Neutrophil (primary cell): ENCODE measurements at regions not wholly inside any gene's neighbourhood (a gene's known extent, or its start where the extent isn't known, plus 50 kb on each side); places are given as distances from the start of the nearest gene placed in this dataset.

ENCODE experiments used
- H3K27ac ChIP-seq: fragments of 200-600 bp; sonication (generic); 2 replicates; pipeline ENCODE4 v1.5.1; 2016; ENCODE audit warnings: mild to moderate bottlenecking, moderate library complexity
- H3K27me3 ChIP-seq: fragments of 200-600 bp; sonication (generic); 2 replicates; pipeline ENCODE4 v1.6.0; 2016; ENCODE audit warnings: mild to moderate bottlenecking
- H3K36me3 ChIP-seq: fragments of 200-600 bp; sonication (generic); 2 replicates; pipeline ENCODE4 v1.5.1; 2017
- H3K4me1 ChIP-seq, 2 experiments: fragments of 200-600 bp in 1 of 2; sonication (generic) in 1 of 2; 1 replicate in 1 of 2; 2 replicates in 1 of 2; pipeline versions ENCODE4 v1.5.1 to v1.6.1; 2013 to 2016; ENCODE audit warnings: low read depth in 1 of 2, low read length in 1 of 2, mild to moderate bottlenecking in 1 of 2, moderate library complexity in 1 of 2; ENCODE audit not compliant: control insufficient read depth in 1 of 2, insufficient read depth in 1 of 2
- H3K4me3 ChIP-seq, 2 experiments: fragments of 200-600 bp in 1 of 2; sonication (generic) in 1 of 2; 1 replicate in 1 of 2; 2 replicates in 1 of 2; pipeline ENCODE4 v1.5.1; 2013 to 2016; ENCODE audit warnings: low read depth in 1 of 2, low read length in 1 of 2, mild to moderate bottlenecking in 1 of 2, moderate library complexity in 1 of 2
- H3K9me3 ChIP-seq: fragments of 200-600 bp; sonication (generic); 2 replicates; pipeline ENCODE4 v1.5.1; 2016
- TF ChIP-seq, protein P1 (sequence below): fragments of 200-600 bp; sonication (generic); IDR thresholded peaks from 2 replicates; pipeline ENCODE4 v1.5.1; 2016; ENCODE audit warnings: antibody characterized with exemption

DNA sequence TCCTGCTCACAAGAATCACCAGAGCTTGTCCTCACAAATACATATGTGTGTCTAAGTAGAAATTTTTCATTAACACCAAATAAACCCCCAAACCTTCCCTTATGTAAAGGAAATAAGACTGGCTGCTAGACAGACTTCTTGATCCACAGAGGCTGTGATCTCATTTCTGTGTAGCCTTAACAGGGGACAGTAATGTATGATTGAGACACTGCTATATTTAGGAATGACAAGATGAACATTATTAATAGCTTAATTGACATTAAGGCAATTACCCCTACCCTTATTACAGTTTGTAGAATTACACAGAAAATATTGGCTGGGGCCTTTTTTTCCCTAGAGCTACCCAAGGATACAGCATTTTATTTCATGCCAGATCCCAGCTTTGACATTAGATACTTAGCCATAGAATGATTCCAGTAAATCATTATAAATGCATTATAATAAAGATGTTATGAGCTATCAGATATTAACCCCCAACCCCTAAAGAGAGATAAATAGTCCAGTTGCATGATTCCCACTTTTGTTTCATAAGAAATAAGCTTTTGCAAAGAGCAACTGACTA, 392.1 kb upstream of the HNRNPA3 start:
- Histone ChIP-seq H3K27me3 (peaks cover 5% of the 10 kb centered on the region), H3K9me3 (no peaks in the 10 kb centered on the region), H3K27ac (no peak overlapping the region), H3K4me3 (no peak overlapping the region), H3K4me1 (no peaks in the 10 kb centered on the region), H3K36me3 (no peaks in the 10 kb centered on the region)
- TF ChIP-seq, protein P1, sequence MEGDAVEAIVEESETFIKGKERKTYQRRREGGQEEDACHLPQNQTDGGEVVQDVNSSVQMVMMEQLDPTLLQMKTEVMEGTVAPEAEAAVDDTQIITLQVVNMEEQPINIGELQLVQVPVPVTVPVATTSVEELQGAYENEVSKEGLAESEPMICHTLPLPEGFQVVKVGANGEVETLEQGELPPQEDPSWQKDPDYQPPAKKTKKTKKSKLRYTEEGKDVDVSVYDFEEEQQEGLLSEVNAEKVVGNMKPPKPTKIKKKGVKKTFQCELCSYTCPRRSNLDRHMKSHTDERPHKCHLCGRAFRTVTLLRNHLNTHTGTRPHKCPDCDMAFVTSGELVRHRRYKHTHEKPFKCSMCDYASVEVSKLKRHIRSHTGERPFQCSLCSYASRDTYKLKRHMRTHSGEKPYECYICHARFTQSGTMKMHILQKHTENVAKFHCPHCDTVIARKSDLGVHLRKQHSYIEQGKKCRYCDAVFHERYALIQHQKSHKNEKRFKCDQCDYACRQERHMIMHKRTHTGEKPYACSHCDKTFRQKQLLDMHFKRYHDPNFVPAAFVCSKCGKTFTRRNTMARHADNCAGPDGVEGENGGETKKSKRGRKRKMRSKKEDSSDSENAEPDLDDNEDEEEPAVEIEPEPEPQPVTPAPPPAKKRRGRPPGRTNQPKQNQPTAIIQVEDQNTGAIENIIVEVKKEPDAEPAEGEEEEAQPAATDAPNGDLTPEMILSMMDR: no peak

DNA sequence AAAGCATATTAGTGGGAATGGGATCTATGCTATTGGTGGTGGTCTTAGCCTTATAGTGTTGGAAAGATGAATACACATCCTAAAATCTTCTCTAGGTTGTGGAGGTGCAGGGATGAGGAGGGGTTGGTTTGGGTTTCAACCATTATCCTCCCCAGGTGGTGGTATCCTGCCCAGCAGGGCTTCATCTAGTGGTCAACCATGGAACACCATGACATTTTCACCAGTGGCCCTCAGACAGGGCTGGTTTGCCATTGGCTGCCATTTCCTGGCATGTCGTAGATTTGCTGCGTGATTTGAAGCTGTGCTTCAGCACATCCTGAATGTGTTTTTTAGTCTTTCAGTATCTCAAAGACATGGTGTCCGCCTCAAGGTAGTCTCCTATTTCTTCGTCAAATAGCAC, 391.2 kb upstream of the HNRNPA3 start:
- no peaks in the 10 kb centered on the region for H3K9me3 ChIP-seq
- no peaks in the 10 kb centered on the region for H3K36me3 ChIP-seq
- H3K27ac ChIP-seq: no peak overlapping the region
- H3K4me3 ChIP-seq: no peak overlapping the region
- H3K27me3 ChIP-seq: peaks cover 5% of the 10 kb centered on the region
- TF ChIP-seq, protein P1: no peak
- no peaks in the 10 kb centered on the region for H3K4me1 ChIP-seq

- Histone ChIP-seq H3K36me3 (no peaks in the 10 kb centered on the region), H3K27ac (no peak overlapping the region), H3K9me3 (no peaks in the 10 kb centered on the region), H3K27me3 (peaks cover 5% of the 10 kb centered on the region), H3K4me3 (no peak overlapping the region), H3K4me1 (no peaks in the 10 kb centered on the region)
- TF ChIP-seq, protein P1: no peak
Observed at GRCh38 chr2:176822060-176822459, 390.5 kb upstream of the HNRNPA3 start.

DNA sequence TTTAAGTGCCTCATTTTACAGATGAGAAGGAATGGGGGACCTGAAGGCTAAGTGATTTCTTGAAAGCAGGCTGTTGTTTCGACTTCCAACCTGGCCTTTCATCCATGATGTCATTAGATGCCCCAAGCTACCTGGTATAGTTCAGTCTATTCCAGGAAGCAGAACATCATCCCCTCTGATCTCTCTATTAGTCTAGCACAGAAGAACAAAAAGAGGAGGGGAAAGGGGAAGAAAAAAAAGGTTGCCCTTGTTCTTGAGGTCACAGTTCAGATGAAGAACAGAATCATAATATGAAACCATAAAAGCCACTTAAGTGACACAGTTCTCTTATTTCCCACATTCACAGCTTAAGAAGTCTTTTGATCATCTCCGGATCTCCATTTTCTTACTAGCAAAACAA, 386.2 kb upstream of the HNRNPA3 start:
- peaks cover 5% of the 10 kb centered on the region for H3K27me3 ChIP-seq
- no peak overlapping the region for H3K4me3 ChIP-seq
- no peaks in the 10 kb centered on the region for H3K9me3 ChIP-seq
- H3K4me1 ChIP-seq: no peaks in the 10 kb centered on the region
- H3K27ac ChIP-seq: no peak overlapping the region
- TF ChIP-seq, protein P1: no peak
- H3K36me3 ChIP-seq: no peaks in the 10 kb centered on the region

DNA sequence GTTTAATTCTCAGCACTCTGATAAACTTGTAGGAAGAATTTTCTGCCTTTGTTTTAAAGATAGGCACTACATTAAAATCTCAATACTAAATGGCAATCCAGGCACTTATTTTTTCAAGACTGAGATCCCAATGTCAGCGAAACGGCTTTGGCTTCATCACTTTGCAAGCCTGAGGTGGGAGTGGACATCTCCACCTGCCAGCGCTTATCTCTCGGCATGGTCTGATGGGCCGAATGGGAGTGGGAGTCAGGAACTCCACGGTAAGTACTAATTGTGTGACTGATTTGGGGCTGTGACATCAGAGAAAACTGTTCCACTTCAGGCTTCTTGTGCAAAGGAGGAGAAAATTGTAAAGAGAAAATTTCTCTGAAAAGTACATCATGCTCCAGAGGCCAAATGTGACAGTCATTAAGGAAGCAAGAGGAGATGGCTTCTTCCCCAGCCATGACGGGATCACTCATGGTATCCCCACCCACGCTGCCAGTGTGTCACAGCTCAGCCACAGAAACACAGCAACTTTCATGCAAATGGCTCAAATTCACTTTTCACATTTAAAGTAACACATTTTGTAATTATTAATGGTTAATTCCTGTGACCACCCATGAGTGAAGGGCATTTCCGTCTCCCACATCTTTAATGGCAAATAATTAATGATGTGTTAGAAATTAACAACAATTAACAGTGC, 385.5 kb upstream of the HNRNPA3 start:
- H3K4me3 ChIP-seq: no peak overlapping the region
- H3K4me1 ChIP-seq: no peaks in the 10 kb centered on the region
- no peaks in the 10 kb centered on the region for H3K9me3 ChIP-seq
- H3K36me3 ChIP-seq: no peaks in the 10 kb centered on the region
- H3K27me3 ChIP-seq: peaks cover 5% of the 10 kb centered on the region
- TF ChIP-seq, protein P1: no peak
- no peak overlapping the region for H3K27ac ChIP-seq
